GM12801 (cell line): ENCODE measurements at regions not wholly inside any gene's neighbourhood (a gene's known extent, or its start where the extent isn't known, plus 50 kb on each side); places are given as distances from the start of the nearest gene placed in this dataset.

Source experiments
- CTCF ChIP-seq: IDR thresholded peaks from one replicate; pipeline ENCODE4 v1.5.1; 2011; ENCODE audit warnings: control low read depth; ENCODE audit not compliant: insufficient read length; ENCODE audit errors: extremely low read depth

GRCh38 chr2:225122007-225122406 lies 79.7 kb upstream of the DOCK10 start:
- no peak for TF ChIP-seq CTCF

- no peak for TF ChIP-seq CTCF
Measured at GRCh38 chr2:225120186-225120585, 77.9 kb upstream of the DOCK10 start.

GRCh38 chr2:225117051-225117716 lies 74.9 kb upstream of the DOCK10 start:
- no peak for TF ChIP-seq CTCF

- no peak for TF ChIP-seq CTCF
Measured at GRCh38 chr2:225114786-225115323, 72.6 kb upstream of the DOCK10 start.

- no peak for TF ChIP-seq CTCF
Measured at GRCh38 chr2:225113371-225114015, 71.2 kb upstream of the DOCK10 start.

- TF ChIP-seq CTCF, result no peak
Measured at GRCh38 chr2:225112362-225113126, 70.3 kb upstream of the DOCK10 start.

- TF ChIP-seq CTCF, result no peak
Measured at GRCh38 chr2:225108805-225109204, 66.5 kb upstream of the DOCK10 start.
